AG04449 (cell line): ENCODE measurements at regions not wholly inside any gene's neighbourhood (a gene's known extent, or its start where the extent isn't known, plus 50 kb on each side); places are given as distances from the start of the nearest gene placed in this dataset.

Experiments used
- CTCF ChIA-PET: fragments of 350-600 bp; formaldehyde crosslinking; extraction: SDS; loops from one replicate; lab custom pipeline; 2021; ENCODE audit warnings: antibody characterized with exemption; lab: Yijun Ruan, JAX
- POLR2A ChIA-PET: fragments of 400-600, 350-600 bp; formaldehyde crosslinking; extraction: SDS; loops from one replicate; lab custom pipeline; 2020; ENCODE audit warnings: antibody characterized with exemption, inconsistent platforms; lab: Yijun Ruan, JAX
- DNase-seq: peaks from one replicate; pipeline ENCODE4 v3.0.0-alpha.2; 2010; ENCODE audit warnings: low read depth, low spot score
- H3K4me3 ChIP-seq: 2 replicates; pipeline ENCODE4 v1.5.1; 2011; ENCODE audit warnings: low read depth, mild to moderate bottlenecking, control low read depth, low read length
- CTCF ChIP-seq: IDR thresholded peaks from one replicate; pipeline ENCODE4 v1.5.1; 2011; ENCODE audit warnings: mild to moderate bottlenecking, moderate library complexity, low read length, control low read depth, inconsistent platforms; ENCODE audit not compliant: insufficient read depth; ENCODE audit errors: missing control alignments

- no peak overlapping the region for H3K4me3 ChIP-seq
- ChIA-PET CTCF (no interaction called here), POLR2A (no interaction called here)
- no peak for DNase-seq
- TF ChIP-seq CTCF, result no peak
These were observed 71.3 kb upstream of the WNT7A start for GRCh38 chr3:13951184-13951583.

- POLR2A ChIA-PET, result no interaction called here
- TF ChIP-seq CTCF, result no peak
- no peak for DNase-seq
- CTCF ChIA-PET, result no interaction called here
- no peak overlapping the region for H3K4me3 ChIP-seq
These were observed 70.2 kb upstream of the WNT7A start for GRCh38 chr3:13950042-13950441.

GRCh38 chr3:13947912-13948311 is 68.0 kb upstream of the WNT7A start:
- no peak for TF ChIP-seq CTCF
- ChIA-PET POLR2A (no interaction called here), CTCF (no interaction called here)
- no peak for DNase-seq
- H3K4me3 ChIP-seq, result no peak overlapping the region

- ChIA-PET CTCF (no interaction called here), POLR2A (no interaction called here)
- no peak overlapping the region for H3K4me3 ChIP-seq
- TF ChIP-seq CTCF, result no peak
- no peak for DNase-seq
These were observed 59.3 kb upstream of the WNT7A start for GRCh38 chr3:13939206-13939605.

- CTCF ChIA-PET, result no interaction called here
- TF ChIP-seq CTCF, result no peak
- H3K4me3 ChIP-seq, result no peak overlapping the region
- no peak for DNase-seq
- POLR2A ChIA-PET, result no interaction called here
These were observed 57.3 kb upstream of the WNT7A start for GRCh38 chr3:13937131-13937530.

GRCh38 chr3:13935494-13936094 is 55.7 kb upstream of the WNT7A start:
- CTCF ChIA-PET, result no interaction called here
- H3K4me3 ChIP-seq, result no peak overlapping the region
- no peak for DNase-seq
- POLR2A ChIA-PET, result no interaction called here
- TF ChIP-seq CTCF, result no peak
